ENCODE measurements at regions not wholly inside any gene's neighbourhood (a gene's known extent, or its start where the extent isn't known, plus 50 kb on each side); places are given as distances from the start of the nearest gene placed in this dataset.

DNA sequence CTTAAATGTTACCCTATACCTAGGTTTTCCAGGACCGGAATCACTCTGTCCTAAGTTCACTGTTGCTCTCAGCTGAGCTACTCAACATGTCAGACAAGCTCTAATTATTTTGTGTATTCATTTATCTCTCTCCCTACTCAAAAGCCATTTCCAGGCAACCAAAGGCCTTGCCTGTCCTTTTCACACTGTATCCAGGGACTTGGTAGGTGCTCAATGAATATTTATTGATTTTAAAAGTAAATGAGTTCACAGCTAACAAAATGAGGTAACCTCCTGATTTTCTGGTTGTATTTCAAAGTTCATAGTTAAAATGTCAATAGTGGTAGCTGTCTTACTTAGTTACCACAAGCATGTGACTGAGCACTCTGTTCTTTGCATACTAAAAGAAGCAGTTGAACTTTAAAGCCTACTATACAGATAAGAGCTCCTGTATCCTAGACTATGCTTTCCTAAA, 522.2 kb downstream of the ACTL7B start:
- in situ Hi-C loops (cut with MboI; ENCODE audit: low pct_ligation_motif_present in 1 of 4, low pct_unique_long_range_greater_than_20kb in 1 of 4, low sequenced_read_pairs in 3 of 4) (no loop called here), intact Hi-C loops (cut with DNase I; ENCODE audit: low total_unique reads) (loop anchor here (10.0 kb wide), 1 partner anchor 1949 kb away; no protein-coding TSS in a partner anchor)
- TF ChIP-seq, protein P1, sequence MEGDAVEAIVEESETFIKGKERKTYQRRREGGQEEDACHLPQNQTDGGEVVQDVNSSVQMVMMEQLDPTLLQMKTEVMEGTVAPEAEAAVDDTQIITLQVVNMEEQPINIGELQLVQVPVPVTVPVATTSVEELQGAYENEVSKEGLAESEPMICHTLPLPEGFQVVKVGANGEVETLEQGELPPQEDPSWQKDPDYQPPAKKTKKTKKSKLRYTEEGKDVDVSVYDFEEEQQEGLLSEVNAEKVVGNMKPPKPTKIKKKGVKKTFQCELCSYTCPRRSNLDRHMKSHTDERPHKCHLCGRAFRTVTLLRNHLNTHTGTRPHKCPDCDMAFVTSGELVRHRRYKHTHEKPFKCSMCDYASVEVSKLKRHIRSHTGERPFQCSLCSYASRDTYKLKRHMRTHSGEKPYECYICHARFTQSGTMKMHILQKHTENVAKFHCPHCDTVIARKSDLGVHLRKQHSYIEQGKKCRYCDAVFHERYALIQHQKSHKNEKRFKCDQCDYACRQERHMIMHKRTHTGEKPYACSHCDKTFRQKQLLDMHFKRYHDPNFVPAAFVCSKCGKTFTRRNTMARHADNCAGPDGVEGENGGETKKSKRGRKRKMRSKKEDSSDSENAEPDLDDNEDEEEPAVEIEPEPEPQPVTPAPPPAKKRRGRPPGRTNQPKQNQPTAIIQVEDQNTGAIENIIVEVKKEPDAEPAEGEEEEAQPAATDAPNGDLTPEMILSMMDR (IDR thresholded peaks at IDR 0.05): no peak
- TF ChIP-seq POLR2AphosphoS5 (IDR thresholded peaks at IDR 0.05) (no peak), EP300 (IDR thresholded peaks at IDR 0.05; ENCODE audit: low read depth) (no peak), POLR2A (IDR thresholded peaks at IDR 0.05) (no peak)
- no peak for DNase-seq
- H3K27ac ChIP-seq: no peak overlapping the region
- H3K36me3 ChIP-seq: no peaks in the 10 kb centered on the region
- H3K4me1 ChIP-seq: no peaks in the 10 kb centered on the region
- peaks cover 0 to 2% of the 10 kb centered on the region in 2 donors for H3K9me3 ChIP-seq
- H3K27me3 ChIP-seq: no peaks in the 10 kb centered on the region
- 0 to 57% methylated on average over 1 of the region's 1 CpG for WGBS, 2 donors (ENCODE audit: low coverage in 1 of 2)
- no peak overlapping the region for H3K4me3 ChIP-seq

DNA sequence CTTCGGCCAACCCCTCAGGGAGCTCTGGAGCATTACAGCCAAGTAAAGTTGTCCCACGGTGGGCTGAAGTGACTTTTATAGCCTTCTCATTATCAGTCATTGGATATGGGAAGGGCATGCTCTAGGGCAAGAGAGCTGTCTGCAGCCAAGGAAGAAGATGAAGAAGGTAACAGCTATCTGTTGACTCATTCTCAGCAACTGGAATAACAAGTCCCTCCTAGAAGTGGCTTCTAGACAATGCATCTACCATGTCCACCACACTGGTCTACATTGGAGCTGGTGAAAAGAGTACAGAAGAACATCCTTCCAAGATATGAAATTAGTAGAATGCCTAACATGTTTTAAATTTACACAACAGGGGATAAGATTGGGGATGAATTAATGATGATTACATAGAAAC, 524.2 kb downstream of the ACTL7B start:
- Histone ChIP-seq H3K9me3 (peaks cover 16 to 17% of the 10 kb centered on the region in 2 donors), H3K27me3 (no peaks in the 10 kb centered on the region), H3K36me3 (no peaks in the 10 kb centered on the region), H3K27ac (no peak overlapping the region), H3K4me3 (no peak overlapping the region), H3K4me1 (no peaks in the 10 kb centered on the region)
- in situ Hi-C loops (cut with MboI; ENCODE audit: low pct_ligation_motif_present in 1 of 4, low pct_unique_long_range_greater_than_20kb in 1 of 4, low sequenced_read_pairs in 3 of 4) (no loop called here), intact Hi-C loops (cut with DNase I; ENCODE audit: low total_unique reads) (loop anchor here (10.0 kb wide), 1 partner anchor 1947 kb away; no protein-coding TSS in a partner anchor)
- WGBS, 2 donors (ENCODE audit: low coverage in 1 of 2): 60 to 78% methylated on average over 1 to 2 of the region's 2 CpGs
- DNase-seq: no peak
- TF ChIP-seq POLR2AphosphoS5 (IDR thresholded peaks at IDR 0.05) (no peak), POLR2A (IDR thresholded peaks at IDR 0.05) (no peak), EP300 (IDR thresholded peaks at IDR 0.05; ENCODE audit: low read depth) (no peak)
- TF ChIP-seq, protein P1 (IDR thresholded peaks at IDR 0.05): no peak

DNA sequence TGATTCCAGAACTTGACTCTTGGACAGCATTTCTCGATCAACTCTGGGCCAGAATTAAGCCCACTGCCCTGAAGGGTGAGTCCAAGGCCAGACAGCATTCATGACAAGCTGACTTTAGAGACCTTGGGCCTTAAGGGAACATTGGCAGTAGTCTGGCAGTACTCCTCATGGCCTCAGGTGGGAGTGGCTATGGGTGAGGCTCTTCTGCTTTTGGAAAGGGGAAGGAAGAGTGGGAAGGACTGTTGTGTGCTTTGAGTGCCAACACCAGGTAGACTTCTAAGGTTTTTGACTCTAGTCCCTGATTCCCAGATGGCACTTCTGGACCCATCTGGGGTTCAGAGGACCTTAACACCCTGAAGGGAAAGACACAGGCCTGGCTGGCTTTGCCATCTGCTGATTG, 530.4 kb downstream of the ACTL7B start:
- whole genome bisulfite sequencing, 2 donors (ENCODE audit: low coverage in 1 of 2): 50 to 57% methylated on average over 1 of the region's 1 CpG
- in situ Hi-C loops (cut with MboI; ENCODE audit: low pct_ligation_motif_present in 1 of 4, low pct_unique_long_range_greater_than_20kb in 1 of 4, low sequenced_read_pairs in 3 of 4): no loop called here
- H3K27ac ChIP-seq: no peak overlapping the region
- no peak for TF ChIP-seq POLR2AphosphoS5 (IDR thresholded peaks at IDR 0.05)
- TF ChIP-seq EP300 (IDR thresholded peaks at IDR 0.05; ENCODE audit: low read depth): no peak
- TF ChIP-seq POLR2A (IDR thresholded peaks at IDR 0.05): no peak
- TF ChIP-seq, protein P1 (IDR thresholded peaks at IDR 0.05): no peak
- H3K4me1 ChIP-seq: no peaks in the 10 kb centered on the region
- no peaks in the 10 kb centered on the region for H3K27me3 ChIP-seq
- H3K36me3 ChIP-seq: no peaks in the 10 kb centered on the region
- DNase-seq: no peak
- H3K4me3 ChIP-seq: no peak overlapping the region
- H3K9me3 ChIP-seq: peaks cover 17 to 19% of the 10 kb centered on the region in 2 donors
- intact Hi-C loops (cut with DNase I; ENCODE audit: low total_unique reads): no loop called here

DNA sequence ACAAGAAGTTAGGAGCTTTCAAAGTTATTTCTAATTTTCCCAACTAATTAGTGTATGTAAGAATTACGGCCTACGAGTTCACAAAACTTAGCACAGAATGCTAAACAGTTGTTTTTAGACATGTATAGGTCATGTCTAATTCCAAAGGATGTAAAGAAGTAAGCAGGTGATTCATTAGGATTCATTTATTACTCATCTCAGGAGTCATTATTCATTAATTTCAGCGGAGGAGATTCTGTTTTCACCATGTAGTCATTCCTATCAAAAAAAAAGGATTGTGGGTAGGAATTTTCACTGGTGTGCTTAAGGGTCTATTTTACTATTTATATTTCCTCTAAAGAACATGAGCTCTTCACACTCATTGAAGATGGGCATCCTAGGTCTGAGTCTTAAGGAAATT, 532.2 kb downstream of the ACTL7B start:
- no peaks in the 10 kb centered on the region for H3K36me3 ChIP-seq
- DNase-seq: no peak
- H3K4me3 ChIP-seq: no peak overlapping the region
- H3K27ac ChIP-seq: no peak overlapping the region
- H3K27me3 ChIP-seq: no peaks in the 10 kb centered on the region
- H3K4me1 ChIP-seq: no peaks in the 10 kb centered on the region
- TF ChIP-seq EP300 (IDR thresholded peaks at IDR 0.05; ENCODE audit: low read depth): no peak
- TF ChIP-seq, protein P1 (IDR thresholded peaks at IDR 0.05): no peak
- no peak for TF ChIP-seq POLR2A (IDR thresholded peaks at IDR 0.05)
- TF ChIP-seq POLR2AphosphoS5 (IDR thresholded peaks at IDR 0.05): no peak
- in situ Hi-C loops (cut with MboI; ENCODE audit: low pct_ligation_motif_present in 1 of 4, low pct_unique_long_range_greater_than_20kb in 1 of 4, low sequenced_read_pairs in 3 of 4) (no loop called here), intact Hi-C loops (cut with DNase I; ENCODE audit: low total_unique reads) (no loop called here)
- peaks cover 16 to 19% of the 10 kb centered on the region in 2 donors for H3K9me3 ChIP-seq
- 61 to 74% methylated on average over 3 of the region's 3 CpGs for WGBS, 2 donors (ENCODE audit: low coverage in 1 of 2)

All from transverse colon (tissue), 4 donors.